ENCODE measurements at regions not wholly inside any gene's neighbourhood (a gene's known extent, or its start where the extent isn't known, plus 50 kb on each side); places are given as distances from the start of the nearest gene placed in this dataset.

DNA sequence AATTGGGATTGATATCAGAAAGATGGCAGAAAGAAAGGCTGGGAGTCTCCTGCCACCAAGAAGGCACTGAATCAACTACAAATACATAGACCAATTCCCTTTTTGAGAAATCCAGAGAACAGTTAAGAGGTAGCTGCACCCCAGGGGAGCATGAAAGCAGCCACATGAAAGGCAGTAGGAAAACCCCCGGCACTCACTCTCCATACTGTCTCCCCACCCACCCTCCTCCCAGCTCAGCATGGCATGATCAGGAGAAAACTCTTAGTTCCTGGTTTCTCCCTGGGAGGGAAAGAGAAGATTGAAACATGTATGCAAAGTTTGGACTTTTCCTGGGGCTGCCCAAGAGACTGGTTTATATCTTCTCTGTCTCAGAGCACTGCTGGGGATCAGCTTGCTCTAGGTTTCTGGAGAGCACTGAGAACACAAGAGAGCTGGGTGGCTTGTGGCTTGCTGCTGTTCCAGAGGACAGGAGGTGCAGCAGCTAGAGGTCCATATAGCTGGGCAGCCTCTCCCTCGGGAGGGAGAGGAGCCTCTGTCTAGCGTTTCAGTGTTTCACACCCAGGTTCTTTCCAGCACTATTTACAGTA, 305.7 kb downstream of the PDGFC start (continued):
- TF ChIP-seq ZNF274 (IDR thresholded peaks at IDR 0.05; ENCODE audit: low read depth, low read length) (no peak), FOSL1 (IDR thresholded peaks at IDR 0.05; ENCODE audit: low read depth) (no peak), SIN3A (IDR thresholded peaks at IDR 0.05; ENCODE audit: low read depth) (no peak)

DNA sequence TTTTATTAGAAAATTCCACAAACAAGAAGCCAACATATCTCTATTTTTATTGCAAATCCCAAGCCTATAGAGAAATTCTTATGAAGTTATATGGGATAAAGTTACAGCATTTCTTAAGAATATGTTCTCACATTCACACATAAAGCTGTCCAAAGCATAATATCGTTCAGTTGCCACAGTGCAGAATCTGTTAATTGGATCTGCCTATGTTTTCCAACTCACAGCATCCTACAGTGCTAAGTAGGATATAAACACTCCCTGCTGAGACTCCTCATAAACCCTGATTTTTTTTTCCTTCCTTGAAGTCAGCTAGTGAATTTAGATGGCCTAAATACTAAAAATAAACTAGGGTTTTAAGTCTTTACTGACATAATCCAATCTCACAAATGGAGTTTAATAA, 307.9 kb downstream of the PDGFC start:
- Histone ChIP-seq H3K9ac (ENCODE audit: low read length) (no peak overlapping the region), H3K36me3 (ENCODE audit: control insufficient read depth in 1 of 2, insufficient read depth in 2 of 2, low read length in 2 of 2) (no peaks in the 10 kb centered on the region), H3K4me2 (ENCODE audit: low read length) (no peak overlapping the region), H4K20me1 (ENCODE audit: insufficient read depth) (no peaks in the 10 kb centered on the region), H3K79me2 (ENCODE audit: insufficient read depth, low read length) (no peaks in the 10 kb centered on the region), H3K4me3 (replicated peaks in 1 of 2; ENCODE audit: low read depth in 1 of 2, low read length in 2 of 2) (no peak overlapping the region), H3K27me3 (ENCODE audit: insufficient read depth, low read length) (no peaks in the 10 kb centered on the region), H3K27ac (ENCODE audit: low read depth, low read length) (no peak overlapping the region), H3K9me3 (ENCODE audit: control insufficient read depth in 1 of 2, insufficient read depth in 1 of 2, low read depth in 1 of 2, low read length in 2 of 2) (no peaks in the 10 kb centered on the region), H2AFZ (ENCODE audit: low read depth, low read length, poor library complexity, severe bottlenecking) (no peak overlapping the region), H3K4me1 (ENCODE audit: control insufficient read depth in 1 of 2, insufficient read depth in 2 of 2, low read length in 2 of 2) (no peaks in the 10 kb centered on the region), H3K9me2 (ENCODE audit: insufficient read depth) (no peaks in the 10 kb centered on the region)
- TF ChIP-seq CEBPB (IDR thresholded peaks at IDR 0.05; ENCODE audit: low read depth), result no peak
- no peak for TF ChIP-seq ZNF274 (IDR thresholded peaks at IDR 0.05; ENCODE audit: low read depth, low read length)
- no peak for TF ChIP-seq POLR2A (IDR thresholded peaks at IDR 0.05; ENCODE audit: borderline replicate concordance, extremely low read depth, insufficient read depth, insufficient read length)
- TF ChIP-seq ZFX (IDR thresholded peaks at IDR 0.05), result no peak
- TF ChIP-seq JUND (IDR thresholded peaks at IDR 0.05), result no peak
- no peak for TF ChIP-seq SRF (IDR thresholded peaks at IDR 0.05; ENCODE audit: low read depth)
- no peak for DNase-seq (ENCODE audit: low read depth, low spot score)
- BruUV-seq (replicated peaks), result no TSS peak
- intact Hi-C loops (cut with micrococcal nuclease), result no loop called here
- ChIA-PET RAD21 (ENCODE audit: low non-redundant PET in 1 of 2, low total read pairs in 2 of 2, uncharacterized antibody in 2 of 2, unreplicated experiment in 2 of 2) (no interaction called here), CTCF (no interaction called here), POLR2A (no interaction called here)
- ATAC-seq, result no peak

DNA sequence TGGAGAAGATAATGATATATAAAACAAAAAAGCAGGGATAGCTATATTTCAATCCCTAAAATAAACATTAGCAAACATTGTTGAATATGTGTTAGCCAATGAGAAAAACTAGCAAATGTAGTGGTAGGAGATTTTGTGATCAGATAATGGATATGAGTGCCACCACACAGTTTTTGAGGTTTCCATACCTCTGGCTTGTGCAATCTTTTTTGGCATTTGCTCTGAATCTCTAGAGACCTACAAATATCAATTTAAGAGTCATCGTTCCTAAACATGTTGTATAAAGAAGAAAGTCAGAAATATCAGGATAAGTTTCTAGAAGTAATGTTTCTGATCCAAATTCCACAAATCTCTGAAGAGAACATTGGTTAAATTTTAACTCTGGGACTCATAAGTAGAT, 308.7 kb downstream of the PDGFC start:
- Histone ChIP-seq H3K27me3 (ENCODE audit: insufficient read depth, low read length) (no peaks in the 10 kb centered on the region), H2AFZ (ENCODE audit: low read depth, low read length, poor library complexity, severe bottlenecking) (no peak overlapping the region), H4K20me1 (ENCODE audit: insufficient read depth) (no peaks in the 10 kb centered on the region), H3K9me2 (ENCODE audit: insufficient read depth) (no peaks in the 10 kb centered on the region), H3K36me3 (ENCODE audit: control insufficient read depth in 1 of 2, insufficient read depth in 2 of 2, low read length in 2 of 2) (no peaks in the 10 kb centered on the region), H3K4me2 (ENCODE audit: low read length) (no peak overlapping the region), H3K79me2 (ENCODE audit: insufficient read depth, low read length) (no peaks in the 10 kb centered on the region), H3K4me1 (ENCODE audit: control insufficient read depth in 1 of 2, insufficient read depth in 2 of 2, low read length in 2 of 2) (no peaks in the 10 kb centered on the region), H3K4me3 (replicated peaks in 1 of 2; ENCODE audit: low read depth in 1 of 2, low read length in 2 of 2) (no peak overlapping the region), H3K9ac (ENCODE audit: low read length) (no peak overlapping the region), H3K9me3 (ENCODE audit: control insufficient read depth in 1 of 2, insufficient read depth in 1 of 2, low read depth in 1 of 2, low read length in 2 of 2) (no peaks in the 10 kb centered on the region), H3K27ac (ENCODE audit: low read depth, low read length) (no peak overlapping the region)
- POLR2A ChIA-PET, result no interaction called here
- ATAC-seq, result no peak
- BruUV-seq (replicated peaks), result no TSS peak
- no peak for DNase-seq (ENCODE audit: low read depth, low spot score)
- intact Hi-C loops (cut with micrococcal nuclease), result no loop called here
- RAD21 ChIA-PET (ENCODE audit: low non-redundant PET in 1 of 2, low total read pairs in 2 of 2, uncharacterized antibody in 2 of 2, unreplicated experiment in 2 of 2), result no interaction called here
- CTCF ChIA-PET, result no interaction called here
- TF ChIP-seq EGR1 (IDR thresholded peaks at IDR 0.05; ENCODE audit: low read depth) (no peak), FOSL1 (IDR thresholded peaks at IDR 0.05; ENCODE audit: low read depth) (no peak), TCF7L2 (IDR thresholded peaks at IDR 0.05; ENCODE audit: borderline replicate concordance, extremely low read depth, insufficient read depth, insufficient read length) (no peak), ELF1 (IDR thresholded peaks at IDR 0.05; ENCODE audit: borderline replicate concordance, low read depth) (no peak), POLR2A (IDR thresholded peaks at IDR 0.05; ENCODE audit: borderline replicate concordance, extremely low read depth, insufficient read depth, insufficient read length) (no peak), SIN3A (IDR thresholded peaks at IDR 0.05; ENCODE audit: low read depth) (no peak), POLR2AphosphoS5 (IDR thresholded peaks at IDR 0.05; ENCODE audit: low read depth, low read length) (no peak)
- TF ChIP-seq, protein P1, sequence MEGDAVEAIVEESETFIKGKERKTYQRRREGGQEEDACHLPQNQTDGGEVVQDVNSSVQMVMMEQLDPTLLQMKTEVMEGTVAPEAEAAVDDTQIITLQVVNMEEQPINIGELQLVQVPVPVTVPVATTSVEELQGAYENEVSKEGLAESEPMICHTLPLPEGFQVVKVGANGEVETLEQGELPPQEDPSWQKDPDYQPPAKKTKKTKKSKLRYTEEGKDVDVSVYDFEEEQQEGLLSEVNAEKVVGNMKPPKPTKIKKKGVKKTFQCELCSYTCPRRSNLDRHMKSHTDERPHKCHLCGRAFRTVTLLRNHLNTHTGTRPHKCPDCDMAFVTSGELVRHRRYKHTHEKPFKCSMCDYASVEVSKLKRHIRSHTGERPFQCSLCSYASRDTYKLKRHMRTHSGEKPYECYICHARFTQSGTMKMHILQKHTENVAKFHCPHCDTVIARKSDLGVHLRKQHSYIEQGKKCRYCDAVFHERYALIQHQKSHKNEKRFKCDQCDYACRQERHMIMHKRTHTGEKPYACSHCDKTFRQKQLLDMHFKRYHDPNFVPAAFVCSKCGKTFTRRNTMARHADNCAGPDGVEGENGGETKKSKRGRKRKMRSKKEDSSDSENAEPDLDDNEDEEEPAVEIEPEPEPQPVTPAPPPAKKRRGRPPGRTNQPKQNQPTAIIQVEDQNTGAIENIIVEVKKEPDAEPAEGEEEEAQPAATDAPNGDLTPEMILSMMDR (IDR thresholded peaks at IDR 0.05 in 2 of 3, conservative IDR thresholded peaks at IDR 0.05 in 1 of 3; ENCODE audit: borderline replicate concordance in 1 of 3, insufficient read depth in 1 of 3, low read depth in 2 of 3, low read length in 2 of 3), result no peak

Measured in HCT116 (cell line).